ENCODE measurements at regions not wholly inside any gene's neighbourhood (a gene's known extent, or its start where the extent isn't known, plus 50 kb on each side); places are given as distances from the start of the nearest gene placed in this dataset.

DNA sequence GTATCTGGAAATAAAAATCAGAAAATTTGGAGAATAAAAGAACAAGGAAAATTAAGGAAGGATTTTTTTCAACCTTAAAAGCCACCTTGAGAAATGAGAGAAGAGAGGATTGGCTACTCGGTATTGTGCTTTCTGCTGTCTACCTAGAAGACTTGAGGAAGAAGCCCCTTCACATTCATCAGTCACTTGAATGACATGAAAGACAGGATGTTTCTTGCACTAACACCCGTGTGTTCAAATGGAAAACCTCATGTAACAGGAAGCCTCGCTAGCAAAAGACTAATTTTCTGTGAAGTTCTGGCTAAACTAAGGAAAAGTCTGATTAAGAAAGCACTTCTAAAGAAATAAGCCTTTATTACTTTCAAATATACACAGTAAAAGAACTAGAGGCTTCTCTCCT, 69.9 kb downstream of the OLIG3 start:
- no peaks in the 10 kb centered on the region for H3K4me1 ChIP-seq (ENCODE audit: control insufficient read depth in 1 of 2, insufficient read depth in 2 of 2, low read length in 2 of 2)
- no peaks in the 10 kb centered on the region for H3K27me3 ChIP-seq (ENCODE audit: insufficient read depth, low read length)
- ATAC-seq (no peak), DNase-seq (ENCODE audit: low read depth, low spot score) (no peak)
- H3K79me2 ChIP-seq (ENCODE audit: insufficient read depth, low read length) = no peaks in the 10 kb centered on the region
- 0 out of 2 replicates have a peak, but pooled peaks cover 6% of the 10 kb centered on the region for H3K9me2 ChIP-seq (ENCODE audit: insufficient read depth)
- H3K4me3 ChIP-seq (replicated peaks in 1 of 2; ENCODE audit: low read depth in 1 of 2, low read length in 2 of 2) = no peak overlapping the region
- no peak overlapping the region for H2AFZ ChIP-seq (ENCODE audit: low read depth, low read length, poor library complexity, severe bottlenecking)
- no TSS peak for BruUV-seq (replicated peaks)
- no peak overlapping the region for H3K4me2 ChIP-seq (ENCODE audit: low read length)
- ChIA-PET RAD21 (ENCODE audit: low non-redundant PET in 1 of 2, low total read pairs in 2 of 2, uncharacterized antibody in 2 of 2, unreplicated experiment in 2 of 2) (no interaction called here), POLR2A (no interaction called here), CTCF (no interaction called here)
- no peak overlapping the region for H3K9ac ChIP-seq (ENCODE audit: low read length)
- no peak overlapping the region for H3K27ac ChIP-seq (ENCODE audit: low read depth, low read length)
- intact Hi-C loops (cut with micrococcal nuclease) = no loop called here
- no peaks in the 10 kb centered on the region for H3K36me3 ChIP-seq (ENCODE audit: control insufficient read depth in 1 of 2, insufficient read depth in 2 of 2, low read length in 2 of 2)
- no peak for TF ChIP-seq EZH2phosphoT487 (IDR thresholded peaks at IDR 0.05; ENCODE audit: borderline replicate concordance)
- no peak for TF ChIP-seq CBX3 (IDR thresholded peaks at IDR 0.05; ENCODE audit: low read depth)
- TF ChIP-seq, protein P1, sequence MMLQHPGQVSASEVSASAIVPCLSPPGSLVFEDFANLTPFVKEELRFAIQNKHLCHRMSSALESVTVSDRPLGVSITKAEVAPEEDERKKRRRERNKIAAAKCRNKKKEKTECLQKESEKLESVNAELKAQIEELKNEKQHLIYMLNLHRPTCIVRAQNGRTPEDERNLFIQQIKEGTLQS (IDR thresholded peaks at IDR 0.05) = no peak
- TF ChIP-seq SIN3A (IDR thresholded peaks at IDR 0.05; ENCODE audit: low read depth) = no peak
- TF ChIP-seq POLR2AphosphoS5 (IDR thresholded peaks at IDR 0.05; ENCODE audit: low read depth, low read length) = no peak
- no peak for TF ChIP-seq ELF1 (IDR thresholded peaks at IDR 0.05; ENCODE audit: borderline replicate concordance, low read depth)
- TF ChIP-seq, protein P2, sequence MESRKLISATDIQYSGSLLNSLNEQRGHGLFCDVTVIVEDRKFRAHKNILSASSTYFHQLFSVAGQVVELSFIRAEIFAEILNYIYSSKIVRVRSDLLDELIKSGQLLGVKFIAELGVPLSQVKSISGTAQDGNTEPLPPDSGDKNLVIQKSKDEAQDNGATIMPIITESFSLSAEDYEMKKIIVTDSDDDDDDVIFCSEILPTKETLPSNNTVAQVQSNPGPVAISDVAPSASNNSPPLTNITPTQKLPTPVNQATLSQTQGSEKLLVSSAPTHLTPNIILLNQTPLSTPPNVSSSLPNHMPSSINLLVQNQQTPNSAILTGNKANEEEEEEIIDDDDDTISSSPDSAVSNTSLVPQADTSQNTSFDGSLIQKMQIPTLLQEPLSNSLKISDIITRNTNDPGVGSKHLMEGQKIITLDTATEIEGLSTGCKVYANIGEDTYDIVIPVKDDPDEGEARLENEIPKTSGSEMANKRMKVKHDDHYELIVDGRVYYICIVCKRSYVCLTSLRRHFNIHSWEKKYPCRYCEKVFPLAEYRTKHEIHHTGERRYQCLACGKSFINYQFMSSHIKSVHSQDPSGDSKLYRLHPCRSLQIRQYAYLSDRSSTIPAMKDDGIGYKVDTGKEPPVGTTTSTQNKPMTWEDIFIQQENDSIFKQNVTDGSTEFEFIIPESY (IDR thresholded peaks at IDR 0.05; ENCODE audit: extremely low read depth, insufficient replicate concordance, low read length) = no peak
- no peak for TF ChIP-seq JUND (IDR thresholded peaks at IDR 0.05)
- no peaks in the 10 kb centered on the region for H4K20me1 ChIP-seq (ENCODE audit: insufficient read depth)
- no peaks in the 10 kb centered on the region for H3K9me3 ChIP-seq (ENCODE audit: control insufficient read depth in 1 of 2, insufficient read depth in 1 of 2, low read depth in 1 of 2, low read length in 2 of 2)
